Stomach (tissue), 4 donors: ENCODE measurements at regions not wholly inside any gene's neighbourhood (a gene's known extent, or its start where the extent isn't known, plus 50 kb on each side); places are given as distances from the start of the nearest gene placed in this dataset.

ENCODE experiments used
- CTCF ChIP-seq, 7 experiments: fragments of 450-650 bp in 4 of 7; fragments of 200-600 bp in 3 of 7; sonication (generic) in 3 of 7; IDR thresholded peaks; one replicate each; pipeline ENCODE4 v1.5.1; 2016 to 2019; ENCODE audit warnings: antibody characterized with exemption in 7 of 7, control low read depth in 2 of 7, mild to moderate bottlenecking in 1 of 7
- EP300 ChIP-seq: sonication (generic); formaldehyde crosslinking; IDR thresholded peaks from one replicate; pipeline ENCODE4 v1.6.1; 2017; ENCODE audit warnings: antibody characterized with exemption
- POLR2A ChIP-seq, 4 donors: fragments of 450-650 bp; IDR thresholded peaks; one replicate each; pipeline ENCODE4 v1.6.1; 2016; ENCODE audit warnings: antibody characterized with exemption in 4 of 4, control low read depth in 2 of 4, mild to moderate bottlenecking in 1 of 4, moderate library complexity in 1 of 4
- POLR2AphosphoS5 ChIP-seq, 3 donors: sonication (generic); formaldehyde crosslinking; IDR thresholded peaks; one replicate each; pipeline ENCODE4 v1.6.1; 2016; ENCODE audit warnings: antibody characterized with exemption in 3 of 3

DNA sequence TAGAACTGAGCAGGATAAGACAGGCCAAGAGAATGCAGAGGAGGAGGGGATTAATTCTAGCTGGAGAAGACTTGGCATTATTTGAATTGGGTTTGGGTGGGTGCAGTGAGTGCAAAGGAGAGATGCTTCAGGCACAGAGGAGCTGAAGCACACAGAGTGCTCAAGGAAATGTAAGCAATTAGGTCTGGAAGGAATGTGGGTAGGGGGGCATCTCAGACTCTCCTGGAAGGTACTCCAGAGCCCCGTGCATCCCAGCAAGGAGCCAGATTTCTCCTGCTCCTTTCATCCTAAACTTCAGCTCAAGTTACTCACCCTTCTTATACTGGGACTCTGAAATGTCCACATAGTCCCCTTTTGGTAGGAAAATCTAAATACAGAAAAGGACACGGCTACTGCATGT lies 143.6 kb upstream of the PFN2 start:
- TF ChIP-seq EP300 (no peak), CTCF (IDR thresholded peaks at IDR 0.05) (no peak), POLR2A (IDR thresholded peaks at IDR 0.05) (no peak), POLR2AphosphoS5 (IDR thresholded peaks at IDR 0.05) (no peak)
